Loucy (cell line): ENCODE measurements at regions not wholly inside any gene's neighbourhood (a gene's known extent, or its start where the extent isn't known, plus 50 kb on each side); places are given as distances from the start of the nearest gene placed in this dataset.

Experiments used
- EZH2phosphoT487 ChIP-seq: fragments of 200-600 bp; IDR thresholded peaks from 2 replicates; pipeline ENCODE4 v1.6.1; 2018; ENCODE audit warnings: antibody characterized with exemption, mild to moderate bottlenecking, moderate library complexity, borderline replicate concordance
- TF ChIP-seq, protein P1 (sequence below): fragments of 200-600 bp; sonication (generic); conservative IDR thresholded peaks from 2 replicates; pipeline ENCODE4 v1.5.1; 2014; ENCODE audit warnings: mild to moderate bottlenecking, antibody characterized with exemption, low read length

- TF ChIP-seq, protein P1, sequence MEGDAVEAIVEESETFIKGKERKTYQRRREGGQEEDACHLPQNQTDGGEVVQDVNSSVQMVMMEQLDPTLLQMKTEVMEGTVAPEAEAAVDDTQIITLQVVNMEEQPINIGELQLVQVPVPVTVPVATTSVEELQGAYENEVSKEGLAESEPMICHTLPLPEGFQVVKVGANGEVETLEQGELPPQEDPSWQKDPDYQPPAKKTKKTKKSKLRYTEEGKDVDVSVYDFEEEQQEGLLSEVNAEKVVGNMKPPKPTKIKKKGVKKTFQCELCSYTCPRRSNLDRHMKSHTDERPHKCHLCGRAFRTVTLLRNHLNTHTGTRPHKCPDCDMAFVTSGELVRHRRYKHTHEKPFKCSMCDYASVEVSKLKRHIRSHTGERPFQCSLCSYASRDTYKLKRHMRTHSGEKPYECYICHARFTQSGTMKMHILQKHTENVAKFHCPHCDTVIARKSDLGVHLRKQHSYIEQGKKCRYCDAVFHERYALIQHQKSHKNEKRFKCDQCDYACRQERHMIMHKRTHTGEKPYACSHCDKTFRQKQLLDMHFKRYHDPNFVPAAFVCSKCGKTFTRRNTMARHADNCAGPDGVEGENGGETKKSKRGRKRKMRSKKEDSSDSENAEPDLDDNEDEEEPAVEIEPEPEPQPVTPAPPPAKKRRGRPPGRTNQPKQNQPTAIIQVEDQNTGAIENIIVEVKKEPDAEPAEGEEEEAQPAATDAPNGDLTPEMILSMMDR = no peak
- TF ChIP-seq EZH2phosphoT487 = no peak
Observed at GRCh38 chr6:139743664-139744437, 369.4 kb upstream of the CITED2 start.
